ENCODE measurements at regions not wholly inside any gene's neighbourhood (a gene's known extent, or its start where the extent isn't known, plus 50 kb on each side); places are given as distances from the start of the nearest gene placed in this dataset.

DNA sequence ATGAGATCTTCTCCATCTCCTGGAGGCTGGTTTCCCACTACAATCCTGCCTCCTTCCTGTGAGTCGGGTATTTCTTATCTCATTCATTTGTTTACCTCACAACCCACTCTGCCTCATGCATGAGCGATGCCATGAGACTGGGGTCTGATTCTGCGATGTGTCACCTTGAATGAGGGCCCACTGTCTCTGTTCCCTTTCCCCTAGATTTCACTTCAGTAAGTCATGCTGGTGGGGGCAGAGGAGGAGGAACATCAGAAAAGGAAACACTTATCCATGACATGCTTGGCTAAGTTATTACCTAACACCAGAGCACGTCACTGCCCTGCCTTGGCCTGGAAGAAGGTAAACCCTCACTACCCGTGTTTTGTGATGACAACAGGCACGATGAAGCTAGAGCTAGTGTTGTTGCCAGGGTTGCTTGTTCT, 337.4 kb upstream of the PRDM1 start:
- no peaks in the 10 kb centered on the region for H3K36me3 ChIP-seq (ENCODE audit: insufficient read depth in 1 of 2, low read depth in 1 of 2)
- DNase-seq (no peak), ATAC-seq (no peak)
- intact Hi-C loops (cut with DNase I) = no loop called here
- H3K4me3 ChIP-seq = no peak overlapping the region
- no peaks in the 10 kb centered on the region for H3K4me1 ChIP-seq
- H3K27ac ChIP-seq = no peak overlapping the region
- H3K27me3 ChIP-seq (ENCODE audit: insufficient read depth in 3 of 3, low read length in 2 of 3) = no peaks in the 10 kb centered on the region
- TF ChIP-seq CTCF (IDR thresholded peaks at IDR 0.05) = no peak
- H3K9me3 ChIP-seq = no peaks in the 10 kb centered on the region
- 69 to 78% (median 75%) methylated on average over 6 of the region's 6 CpGs for WGBS, 3 donors

GRCh38 chr6:105747823-105748405, 338.2 kb upstream of the PRDM1 start:
- WGBS, 3 donors = 68 to 77% (median 73%) methylated on average over 3 of the region's 3 CpGs
- no peak for TF ChIP-seq CTCF (IDR thresholded peaks at IDR 0.05)
- DNase-seq = no peak

GRCh38 chr6:105746509-105746908, 339.6 kb upstream of the PRDM1 start:
- H3K9me3 ChIP-seq = no peaks in the 10 kb centered on the region
- H3K27ac ChIP-seq = no peak overlapping the region
- DNase-seq = no peak
- intact Hi-C loops (cut with DNase I) = no loop called here
- no peaks in the 10 kb centered on the region for H3K4me1 ChIP-seq
- TF ChIP-seq CTCF (IDR thresholded peaks at IDR 0.05) = no peak
- H3K27me3 ChIP-seq (ENCODE audit: insufficient read depth in 3 of 3, low read length in 2 of 3) = no peaks in the 10 kb centered on the region
- H3K36me3 ChIP-seq (ENCODE audit: insufficient read depth in 1 of 2, low read depth in 1 of 2) = no peaks in the 10 kb centered on the region
- WGBS, 3 donors = 69 to 74% (median 70%) methylated on average over 1 of the region's 1 CpG
- H3K4me3 ChIP-seq = no peak overlapping the region
- no peak for ATAC-seq

More at GRCh38 chr6:105747823-105748405, 338.2 kb upstream of the PRDM1 start:
- Histone ChIP-seq H3K27me3 (ENCODE audit: insufficient read depth in 3 of 3, low read length in 2 of 3) (no peaks in the 10 kb centered on the region), H3K4me3 (no peak overlapping the region), H3K36me3 (ENCODE audit: insufficient read depth in 1 of 2, low read depth in 1 of 2) (no peaks in the 10 kb centered on the region), H3K27ac (no peak overlapping the region), H3K9me3 (no peaks in the 10 kb centered on the region), H3K4me1 (no peaks in the 10 kb centered on the region)
- no peak for ATAC-seq
- intact Hi-C loops (cut with DNase I) = no loop called here

DNA sequence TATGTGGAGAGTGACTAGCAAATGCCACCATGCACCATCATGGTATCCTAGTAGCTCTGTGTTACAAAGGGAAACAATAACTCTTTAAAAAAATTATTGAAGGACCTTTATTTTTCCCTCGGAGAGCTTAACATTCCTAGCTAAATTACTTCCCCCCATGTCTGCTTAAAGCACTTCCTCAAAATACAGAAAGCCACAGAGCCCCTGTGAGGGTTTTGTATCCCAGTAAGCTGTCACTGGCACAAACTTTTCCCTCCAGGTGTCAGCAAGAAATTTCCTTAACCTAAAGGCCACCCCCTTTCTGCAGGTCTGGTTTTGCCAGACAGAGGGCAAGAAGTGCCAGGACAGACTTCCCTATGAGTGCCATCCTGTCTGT, 340.0 kb upstream of the PRDM1 start:
- 20 to 34% (median 30%) methylated on average over 1 of the region's 1 CpG for WGBS, 3 donors

More for the DNA sequence above, 340.0 kb upstream of the PRDM1 start:
- no peak for ATAC-seq
- H3K4me3 ChIP-seq = no peak overlapping the region
- no peaks in the 10 kb centered on the region for H3K4me1 ChIP-seq
- TF ChIP-seq CTCF (IDR thresholded peaks at IDR 0.05) = no peak
- no peak overlapping the region for H3K27ac ChIP-seq
- intact Hi-C loops (cut with DNase I) = no loop called here
- H3K9me3 ChIP-seq = no peaks in the 10 kb centered on the region
- no peak for DNase-seq
- H3K27me3 ChIP-seq (ENCODE audit: insufficient read depth in 3 of 3, low read length in 2 of 3) = no peaks in the 10 kb centered on the region
- no peaks in the 10 kb centered on the region for H3K36me3 ChIP-seq (ENCODE audit: insufficient read depth in 1 of 2, low read depth in 1 of 2)

Measured in psoas muscle (tissue), 7 donors.